ENCODE measurements at regions not wholly inside any gene's neighbourhood (a gene's known extent, or its start where the extent isn't known, plus 50 kb on each side); places are given as distances from the start of the nearest gene placed in this dataset.

- Histone ChIP-seq H2BK5ac (ENCODE audit: low read depth, low read length, poor library complexity, severe bottlenecking) (no peak overlapping the region), H2BK20ac (ENCODE audit: low read depth, low read length) (no peak overlapping the region), H3K4me1 (ENCODE audit: control insufficient read depth, insufficient read depth, low read length) (no peaks in the 10 kb centered on the region), H3K14ac (replicated peaks; ENCODE audit: low read depth, low read length) (no peak overlapping the region), H2BK15ac (ENCODE audit: low read depth, low read length) (no peak overlapping the region), H3K27me3 (ENCODE audit: control insufficient read depth, insufficient read depth, low read length) (no peaks in the 10 kb centered on the region), H3K56ac (ENCODE audit: extremely low read depth, insufficient read depth, low read length) (no peak overlapping the region), H2AK5ac (ENCODE audit: low read depth, low read length) (no peak overlapping the region), H3K36me3 (ENCODE audit: control insufficient read depth, insufficient read depth, low read length) (no peaks in the 10 kb centered on the region), H2AFZ (replicated peaks; ENCODE audit: low read length, poor library complexity) (no peak overlapping the region), H3K9me1 (ENCODE audit: insufficient read depth, low read length) (no peaks in the 10 kb centered on the region), H3K4me3 (ENCODE audit: insufficient read depth, low read depth, low read length) (no peak overlapping the region), H3K4ac (ENCODE audit: low read depth, low read length) (no peak overlapping the region), H3K4me2 (ENCODE audit: low read depth, low read length) (no peak overlapping the region), H4K8ac (ENCODE audit: low read depth in 2 of 2, low read length in 2 of 2) (no peak overlapping the region), H2BK120ac (ENCODE audit: low read depth, low read length) (no peak overlapping the region), H3K18ac (ENCODE audit: low read depth, low read length) (no peak overlapping the region), H3K9ac (ENCODE audit: low read depth, low read length) (no peak overlapping the region), H2AK9ac (replicated peaks; ENCODE audit: low read depth, low read length, poor library complexity) (no peak overlapping the region), H4K5ac (ENCODE audit: low read depth, low read length) (no peak overlapping the region), H4K91ac (ENCODE audit: insufficient read depth, low read depth, low read length) (no peak overlapping the region), H3K27ac (ENCODE audit: insufficient read depth, low read length) (no peak overlapping the region), H3K9me3 (ENCODE audit: control insufficient read depth, insufficient read depth, low read length) (peaks cover 23% of the 10 kb centered on the region), H3K23ac (ENCODE audit: low read depth, low read length) (no peak overlapping the region), H3K79me1 (ENCODE audit: low read depth in 1 of 2, low read length in 2 of 2) (no peaks in the 10 kb centered on the region), H4K20me1 (ENCODE audit: insufficient read depth, low read length) (no peaks in the 10 kb centered on the region)
- BruUV-seq (replicated peaks), result no TSS peak
- no CpG with 5 or more reads among the region's 1 CpG for WGBS, 2 experiments (ENCODE audit: extremely low coverage in 2 of 2, insufficient read length in 1 of 2)
- POLR2A ChIA-PET (ENCODE audit: unreplicated experiment), result no interaction called here
- intact Hi-C loops (cut with micrococcal nuclease) (no loop called here), dilution Hi-C loops (cut with HindIII; ENCODE audit: low sequenced_read_pairs, unreplicated experiment) (no loop called here), in situ Hi-C loops (cut with MboI; ENCODE audit: low sequenced_read_pairs) (no loop called here)
- TF ChIP-seq CHD1 (IDR thresholded peaks at IDR 0.05; ENCODE audit: low read depth, low read length) (no peak), CEBPB (IDR thresholded peaks at IDR 0.05; ENCODE audit: low read depth, low read length) (peak; percentile 43; the same call in 1 of the 2 replicates)
- CTCF ChIA-PET, result no interaction called here
- DNase-seq, result no peak
- ATAC-seq (ENCODE audit: low read depth), result no peak
Measured at GRCh38 chr10:85447690-85448089, 918.9 kb downstream of the GRID1 start.
